ENCODE measurements at regions not wholly inside any gene's neighbourhood (a gene's known extent, or its start where the extent isn't known, plus 50 kb on each side); places are given as distances from the start of the nearest gene placed in this dataset.

GRCh38 chr1:30597711-30598110, 125.7 kb downstream of the MATN1 start:
- TF ChIP-seq POLR2A (IDR thresholded peaks at IDR 0.05; ENCODE audit: low read length): no peak
- no peak for TF ChIP-seq GATA1 (IDR thresholded peaks at IDR 0.05; ENCODE audit: low read depth, low read length)

Data from erythroblast (primary cell).